Activated CD4-positive, CD25-positive, alpha-beta regulatory T cell treated with anti-CD3 and anti-CD28 coated beads, Interleukin-2, amount 50 U/mL, for 16 hours (primary cell): ENCODE measurements at regions not wholly inside any gene's neighbourhood (a gene's known extent, or its start where the extent isn't known, plus 50 kb on each side); places are given as distances from the start of the nearest gene placed in this dataset.
A peak's percentile ranks its signal among the peaks of the same experiment; 100 is the strongest.
"Not testable (repeated sequence)": the region's sequence is repeated elsewhere in the genome, so short reads cannot be mapped to it uniquely, and the experiment has no call there.

Source experiments
- DNase-seq: peaks from one replicate; pipeline ENCODE4 v3.0.0-alpha.2; 2020; ENCODE audit warnings: low read depth, low spot score

GRCh38 chr15:31178705-31179104, 77.2 kb upstream of the TRPM1 start:
- no peak for DNase-seq

- DNase-seq: no peak
These were observed 78.2 kb upstream of the TRPM1 start for GRCh38 chr15:31179693-31180092.

GRCh38 chr15:31193291-31193690, 91.8 kb upstream of the TRPM1 start:
- DNase-seq: no peak

GRCh38 chr15:31195871-31196270, 94.3 kb upstream of the TRPM1 start:
- no peak for DNase-seq

- no peak for DNase-seq
These were observed 96.2 kb upstream of the TRPM1 start for GRCh38 chr15:31197497-31198414.

DNA sequence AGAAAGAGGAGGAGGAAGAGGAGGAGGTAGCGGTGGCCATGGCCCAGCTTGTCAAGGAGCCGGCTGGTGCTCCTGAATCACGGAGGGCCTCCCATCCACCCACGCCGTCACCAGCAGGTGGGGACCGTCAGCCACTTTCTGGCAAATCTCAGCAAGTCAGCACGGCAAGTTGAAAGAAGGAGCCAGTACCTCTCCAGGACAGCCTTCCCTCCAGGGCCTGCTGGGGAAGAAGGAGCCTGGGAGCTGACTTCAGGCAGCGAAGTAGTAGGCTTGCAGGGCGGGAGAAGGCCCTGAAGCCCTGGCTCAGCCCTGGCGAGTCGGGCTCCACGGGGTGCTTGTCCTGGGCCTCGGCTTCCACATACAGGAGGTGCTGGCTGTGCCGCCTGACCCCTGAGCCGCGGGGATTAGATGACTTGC, 99.2 kb upstream of the TRPM1 start:
- no peak for DNase-seq

- DNase-seq: no peak
These were observed 101.4 kb upstream of the TRPM1 start for GRCh38 chr15:31202953-31203352.

DNA sequence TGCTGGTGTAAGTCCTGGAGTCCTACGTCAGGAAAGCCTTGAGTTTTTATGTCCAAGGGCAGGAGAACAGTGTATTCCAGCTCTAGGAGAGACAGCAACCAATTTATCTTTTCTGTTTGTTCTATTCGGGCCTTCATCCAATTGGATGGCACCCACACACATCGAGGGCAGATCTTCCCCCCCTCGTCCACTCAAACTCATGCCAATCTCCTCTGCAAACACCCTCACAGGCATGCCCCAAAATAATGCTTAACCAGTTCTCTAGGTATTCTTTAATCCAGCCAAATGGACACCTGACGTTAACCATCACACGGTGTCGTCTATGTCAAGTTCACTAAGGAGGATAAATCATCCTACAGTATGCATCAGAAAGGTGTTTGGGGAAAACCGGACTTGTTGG, 102.5 kb upstream of the TRPM1 start:
- no peak for DNase-seq

- DNase-seq: no peak
These were observed 105.1 kb upstream of the TRPM1 start for GRCh38 chr15:31206386-31207181.

DNA sequence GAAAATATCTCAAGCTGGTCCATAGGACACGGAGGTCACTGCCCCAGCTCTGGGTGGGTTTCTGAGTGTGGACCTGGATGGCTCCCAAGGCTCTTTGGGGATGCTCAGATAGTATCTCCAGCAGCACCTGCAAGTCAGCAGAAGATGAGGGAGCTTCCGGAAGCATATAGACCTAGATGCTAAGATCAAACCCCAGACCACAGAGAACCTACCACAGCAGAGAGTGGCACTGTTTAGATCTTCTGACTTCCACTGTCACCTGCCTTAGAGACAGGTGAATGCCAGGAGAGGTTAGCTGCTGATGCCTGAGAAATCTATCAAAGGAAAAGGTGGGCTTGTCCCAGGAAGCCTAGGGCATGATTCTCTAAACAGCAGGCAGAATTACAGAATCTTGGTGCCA, 105.7 kb upstream of the TRPM1 start:
- DNase-seq: no peak

DNA sequence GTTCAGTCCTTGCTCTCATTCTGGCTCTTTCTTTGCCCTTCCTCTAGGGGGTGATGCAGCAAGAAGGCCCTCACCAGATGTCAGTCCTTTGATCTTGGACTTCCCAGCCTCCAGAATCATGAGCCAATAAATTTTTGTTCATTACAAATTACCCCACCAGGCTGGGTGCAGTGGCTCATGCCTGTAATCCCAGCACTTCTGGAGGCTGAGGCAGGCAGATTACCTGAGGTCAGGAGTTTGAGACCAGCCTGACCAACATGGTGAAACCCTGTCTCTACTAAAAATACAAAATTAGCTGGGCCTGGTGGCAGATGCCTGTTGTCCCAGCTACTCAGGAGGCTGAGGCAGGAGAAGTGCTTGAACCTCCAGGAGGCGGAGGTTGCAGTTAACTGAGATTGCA, 106.3 kb upstream of the TRPM1 start:
- DNase-seq: not testable (repeated sequence)

GRCh38 chr15:31208817-31209216, 107.3 kb upstream of the TRPM1 start:
- no peak for DNase-seq

- no peak for DNase-seq
These were observed 109.8 kb upstream of the TRPM1 start for GRCh38 chr15:31211353-31211752.

DNA sequence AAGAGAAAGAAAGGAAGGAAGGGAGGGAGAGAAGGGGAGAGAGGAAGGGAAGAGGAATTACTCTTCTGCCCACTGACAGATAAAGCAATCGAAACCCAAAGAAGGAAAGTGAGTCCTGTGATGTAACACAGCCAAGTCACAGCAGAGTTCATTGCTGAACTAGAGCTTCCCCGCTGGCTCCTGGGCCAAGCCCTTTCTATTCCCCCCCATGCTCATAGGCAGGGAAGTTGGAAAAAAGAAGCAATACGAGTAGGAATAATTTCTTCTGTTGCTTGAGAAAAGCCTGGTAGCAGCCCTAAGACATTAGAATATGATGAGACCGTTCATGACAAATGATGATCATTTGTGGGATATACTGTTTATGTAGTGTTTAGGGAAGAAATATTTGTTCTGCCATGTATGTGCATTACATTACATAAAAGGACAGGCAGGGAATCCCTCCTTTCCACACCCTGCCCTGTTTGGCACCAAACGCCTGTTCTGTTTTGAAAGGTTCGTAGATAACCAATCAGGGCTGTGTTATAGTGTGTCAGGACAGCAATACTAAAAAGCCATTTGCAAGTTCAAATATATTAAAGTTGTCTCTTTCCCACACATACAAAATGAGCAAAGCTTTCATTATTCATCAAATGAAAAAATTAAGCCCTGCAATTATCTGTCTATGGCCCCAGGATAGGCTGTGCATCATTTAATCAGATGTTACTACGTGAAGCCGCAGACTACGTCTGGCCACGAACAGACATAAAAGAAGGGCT, 111.0 kb upstream of the TRPM1 start:
- no peak for DNase-seq

DNA sequence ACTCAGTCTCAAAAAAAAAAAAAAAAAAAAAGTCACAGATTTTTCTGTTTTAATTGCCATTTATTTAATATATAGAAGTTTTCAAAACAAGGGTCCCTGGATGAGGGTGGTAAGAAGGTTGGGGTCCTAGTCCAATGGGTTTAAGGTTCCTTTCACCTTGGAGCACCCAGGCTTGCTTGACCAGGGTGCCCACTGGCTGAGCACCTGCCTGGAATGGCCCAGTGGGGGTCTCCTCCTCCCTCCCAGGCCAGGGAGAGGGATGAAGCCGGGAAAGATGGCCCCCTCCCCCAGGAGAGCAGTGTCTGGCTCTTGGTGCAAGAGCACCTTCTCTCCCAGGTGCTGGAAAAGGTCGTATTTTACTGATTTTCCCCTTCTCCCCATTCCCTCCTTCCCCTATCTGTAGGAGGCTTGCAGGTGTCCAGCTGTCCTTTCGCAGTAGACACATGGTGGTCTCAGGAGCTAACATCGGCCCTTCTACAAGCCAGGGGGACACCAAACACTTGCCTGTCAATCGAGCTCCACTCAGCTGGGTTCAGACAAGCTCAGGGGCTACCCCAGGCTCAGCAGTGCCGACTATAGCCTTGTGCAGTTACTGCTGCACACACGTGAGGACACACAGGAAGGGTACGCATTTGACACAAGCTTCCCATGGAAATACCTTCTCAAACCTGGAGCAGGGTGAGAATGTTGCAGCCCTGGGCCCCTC, 112.3 kb upstream of the KLF13 start:
- no peak for DNase-seq

GRCh38 chr15:31214864-31215489, 111.7 kb upstream of the KLF13 start:
- DNase-seq: no peak

GRCh38 chr15:31215490-31216214, 111.0 kb upstream of the KLF13 start:
- DNase-seq: peak; percentile 63

- DNase-seq: no peak
These were observed 110.3 kb upstream of the KLF13 start for GRCh38 chr15:31216215-31216911.

GRCh38 chr15:31217067-31217466, 109.6 kb upstream of the KLF13 start:
- DNase-seq: no peak
